ENCODE measurements at regions not wholly inside any gene's neighbourhood (a gene's known extent, or its start where the extent isn't known, plus 50 kb on each side); places are given as distances from the start of the nearest gene placed in this dataset.

DNA sequence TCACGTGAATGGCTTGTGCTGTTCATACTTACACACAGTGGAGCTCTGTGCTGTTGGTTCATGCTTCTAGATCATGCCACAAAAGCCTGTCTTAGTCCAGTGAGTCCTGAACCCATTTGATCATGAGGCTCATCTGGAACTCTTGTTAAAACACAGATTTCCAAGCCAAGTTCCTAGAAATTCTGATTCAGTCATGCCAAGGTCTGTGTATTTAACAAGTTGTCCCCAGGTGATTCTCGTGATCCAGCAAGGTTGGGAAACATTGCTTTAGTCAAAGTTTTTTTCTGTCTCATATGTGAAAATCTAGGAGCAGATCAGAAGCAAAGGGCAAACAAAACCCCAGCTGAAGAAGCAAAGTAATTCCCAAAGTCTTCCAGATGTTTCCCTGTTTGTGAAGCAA, 112.5 kb upstream of the GAS1 start:
- Histone ChIP-seq H3K14ac (ENCODE audit: insufficient read length) (no peak overlapping the region), H3K79me2 (ENCODE audit: control insufficient read depth in 1 of 2, insufficient read depth in 2 of 2, low read length in 2 of 2) (no peaks in the 10 kb centered on the region), H4K20me1 (replicated peaks in 1 of 2; ENCODE audit: control insufficient read depth in 1 of 2, insufficient read depth in 2 of 2, low read length in 2 of 2) (no peaks in the 10 kb centered on the region), H3K79me1 (ENCODE audit: low read depth, low read length) (no peaks in the 10 kb centered on the region), H3K18ac (ENCODE audit: extremely low read depth, low read length) (no peak overlapping the region), H2BK12ac (ENCODE audit: low read depth, low read length) (no peak overlapping the region), H2BK20ac (ENCODE audit: low read length) (no peak overlapping the region), H3K56ac (replicated peaks; ENCODE audit: insufficient read length, low read depth, low read length) (no peak overlapping the region), H3K4me2 (ENCODE audit: insufficient read depth in 1 of 2, low read depth in 2 of 2, low read length in 2 of 2) (no peak overlapping the region), H3K4me3 (ENCODE audit: extremely low read depth in 1 of 4, insufficient read depth in 2 of 4, low read depth in 3 of 4, low read length in 4 of 4) (no peak overlapping the region), H4K91ac (replicated peaks; ENCODE audit: insufficient read length, low read length) (no peak overlapping the region), H3K4me1 (replicated peaks in 1 of 4; ENCODE audit: control insufficient read depth in 3 of 4, insufficient read depth in 4 of 4, low read length in 3 of 4) (no peaks in the 10 kb centered on the region), H4K8ac (ENCODE audit: extremely low read depth, insufficient read depth, low read length) (no peak overlapping the region), H3K27me3 (replicated peaks in 1 of 4; ENCODE audit: control insufficient read depth in 3 of 4, extremely low read depth in 1 of 4, insufficient read depth in 3 of 4, low read length in 3 of 4) (no peaks in the 10 kb centered on the region), H3K36me3 (ENCODE audit: control insufficient read depth in 2 of 4, insufficient read depth in 4 of 4, low read length in 3 of 4) (no peaks in the 10 kb centered on the region), H3K23ac (ENCODE audit: insufficient read length) (no peak overlapping the region), H3K4ac (replicated peaks; ENCODE audit: insufficient read length, low read depth, low read length) (no peak overlapping the region), H2BK15ac (ENCODE audit: low read length) (no peak overlapping the region), H2BK5ac (ENCODE audit: low read depth, low read length) (no peak overlapping the region), H3K27ac (ENCODE audit: low read depth, low read length) (no peak overlapping the region), H2BK120ac (replicated peaks; ENCODE audit: low read depth, low read length) (no peak overlapping the region), H3K9ac (replicated peaks in 1 of 4; ENCODE audit: extremely low read depth in 1 of 4, low read depth in 3 of 4, low read length in 3 of 4) (no peak overlapping the region), H2AK5ac (ENCODE audit: low read depth, low read length) (no peak overlapping the region), H3K9me3 (ENCODE audit: insufficient read depth in 2 of 2, low read depth in 1 of 2, low read length in 1 of 2) (no peaks in the 10 kb centered on the region), H2AFZ (ENCODE audit: low read length) (no peak overlapping the region), H4K5ac (ENCODE audit: insufficient read length, low read depth, low read length) (no peak overlapping the region), H3K23me2 (ENCODE audit: low read depth, low read length) (peaks cover 2% of the 10 kb centered on the region; the same call in 1 of the 2 replicates)
- CTCF ChIA-PET (ENCODE audit: partially characterized antibody): no interaction called here
- WGBS, 2 experiments (ENCODE audit: extremely low coverage in 1 of 2, insufficient coverage in 1 of 2, insufficient read length in 1 of 2, insufficient replicate concordance in 2 of 2, low coverage in 1 of 2, low lambda C conversion rate in 2 of 2, missing lambda C conversion rate in 1 of 2): 96% methylated on average over 2 of the region's 2 CpGs; no CpG with 5 or more reads in 1 of the 2 experiments
- POLR2A ChIA-PET (ENCODE audit: partially characterized antibody): no interaction called here
- FAIRE-seq: no peak
- TF ChIP-seq POLR2A (IDR thresholded peaks at IDR 0.05; ENCODE audit: control extremely low read depth in 1 of 2, low read depth in 2 of 2, low read length in 2 of 2) (no peak), ZNF274 (IDR thresholded peaks at IDR 0.05; ENCODE audit: borderline replicate concordance, extremely low read depth, low read length) (no peak), PHF8 (conservative IDR thresholded peaks at IDR 0.05; ENCODE audit: low read depth, low read length) (no peak)
- no peak for DNase-seq (ENCODE audit: low read depth in 1 of 2, low spot score in 2 of 2)
